GM12891 (cell line): ENCODE measurements at regions not wholly inside any gene's neighbourhood (a gene's known extent, or its start where the extent isn't known, plus 50 kb on each side); places are given as distances from the start of the nearest gene placed in this dataset.

Experiments used
- POLR2A ChIP-seq: IDR thresholded peaks from 2 replicates; pipeline ENCODE4 v1.6.1; 2011; ENCODE audit warnings: low read depth, low read length, control low read depth
- POLR2AphosphoS5 ChIP-seq: IDR thresholded peaks from 2 replicates; pipeline ENCODE4 v1.6.1; 2011; ENCODE audit warnings: low read depth, low read length, control low read depth
- POU2F2 ChIP-seq: IDR thresholded peaks from 2 replicates; pipeline ENCODE4 v1.6.1; 2011; ENCODE audit warnings: low read depth, mild to moderate bottlenecking, control low read depth, low read length, moderate library complexity
- SPI1 ChIP-seq: IDR thresholded peaks from 2 replicates; pipeline ENCODE4 v1.6.1; 2011; ENCODE audit warnings: low read depth, low read length, control low read depth
- TAF1 ChIP-seq: IDR thresholded peaks from 2 replicates; pipeline ENCODE4 v1.6.1; 2011; ENCODE audit warnings: low read depth, low read length, control low read depth

GRCh38 chr3:95029644-95030043, 966.8 kb downstream of the NSUN3 start:
- no peak for TF ChIP-seq POLR2A
- no peak for TF ChIP-seq TAF1
- no peak for TF ChIP-seq POLR2AphosphoS5
- TF ChIP-seq POU2F2 = no peak
- TF ChIP-seq SPI1 = no peak
